Fibroblast of gingiva (primary cell): ENCODE measurements at regions not wholly inside any gene's neighbourhood (a gene's known extent, or its start where the extent isn't known, plus 50 kb on each side); places are given as distances from the start of the nearest gene placed in this dataset.
"Not testable (repeated sequence)": the region's sequence is repeated elsewhere in the genome, so short reads cannot be mapped to it uniquely, and the experiment has no call there.

Source experiments
- DNase-seq: peaks from one replicate; pipeline ENCODE4 v3.0.0-alpha.2; 2011; ENCODE audit warnings: low read depth

DNA sequence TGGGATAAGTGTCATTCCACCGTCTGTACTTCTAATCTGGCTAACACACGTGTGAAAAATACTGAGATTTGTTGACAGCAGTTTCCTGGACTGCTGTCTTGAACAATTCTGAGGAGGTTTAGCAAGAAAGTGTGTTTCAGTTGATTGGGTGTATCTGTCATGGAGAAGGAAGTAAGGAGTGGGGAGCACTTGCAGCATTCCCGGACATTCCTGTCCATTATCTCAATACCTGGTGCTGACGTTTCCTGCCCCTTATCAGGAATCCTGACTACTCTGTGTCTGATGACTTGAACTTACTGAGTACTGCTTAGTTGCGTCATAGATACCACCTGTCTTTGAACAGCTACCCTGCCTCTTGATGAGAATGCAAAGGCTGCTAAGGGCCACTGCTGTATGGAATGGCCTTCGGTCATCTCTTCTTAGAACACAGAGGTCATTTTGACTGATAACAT is 72.0 kb upstream of the VKORC1L1 start:
- no peak for DNase-seq

DNA sequence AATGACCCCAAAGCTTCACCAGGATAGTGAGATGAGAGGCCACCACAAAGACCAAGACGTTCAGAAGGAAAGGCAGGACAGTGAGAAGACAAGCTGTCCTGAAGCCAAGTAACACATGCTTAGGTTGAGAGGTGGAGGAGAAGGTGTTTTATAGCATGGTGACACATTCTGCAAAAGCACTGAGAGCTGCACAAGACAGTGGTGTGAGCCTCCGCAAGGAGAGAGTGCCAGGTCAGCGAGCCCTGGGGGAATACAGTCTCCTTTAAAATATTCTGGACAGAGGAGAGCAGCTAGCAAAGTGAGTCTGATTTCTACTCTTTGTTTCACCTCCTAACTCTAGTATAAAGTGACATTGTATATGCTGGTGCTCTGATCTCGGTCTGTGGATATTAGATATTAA is 68.0 kb upstream of the VKORC1L1 start:
- no peak for DNase-seq

DNA sequence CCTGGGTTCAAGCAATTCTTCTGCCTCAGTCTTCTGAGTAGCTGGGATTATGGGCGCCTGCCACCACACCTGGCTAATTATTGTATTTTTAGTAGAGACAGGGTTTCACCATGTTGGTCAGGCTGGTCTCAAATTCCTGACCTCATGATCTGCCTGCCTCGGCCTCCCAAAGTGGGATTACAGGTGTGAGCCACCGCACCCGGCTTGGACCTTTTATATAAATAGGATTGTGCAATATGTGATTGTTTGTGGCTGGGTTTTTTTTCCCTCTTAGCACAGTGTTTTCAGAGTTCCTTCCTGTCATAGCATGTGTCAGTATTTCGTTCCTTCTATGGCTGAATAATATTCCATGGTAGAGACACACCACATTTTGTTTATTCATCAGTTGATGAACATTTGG is 65.8 kb upstream of the VKORC1L1 start:
- not testable (repeated sequence) for DNase-seq

DNA sequence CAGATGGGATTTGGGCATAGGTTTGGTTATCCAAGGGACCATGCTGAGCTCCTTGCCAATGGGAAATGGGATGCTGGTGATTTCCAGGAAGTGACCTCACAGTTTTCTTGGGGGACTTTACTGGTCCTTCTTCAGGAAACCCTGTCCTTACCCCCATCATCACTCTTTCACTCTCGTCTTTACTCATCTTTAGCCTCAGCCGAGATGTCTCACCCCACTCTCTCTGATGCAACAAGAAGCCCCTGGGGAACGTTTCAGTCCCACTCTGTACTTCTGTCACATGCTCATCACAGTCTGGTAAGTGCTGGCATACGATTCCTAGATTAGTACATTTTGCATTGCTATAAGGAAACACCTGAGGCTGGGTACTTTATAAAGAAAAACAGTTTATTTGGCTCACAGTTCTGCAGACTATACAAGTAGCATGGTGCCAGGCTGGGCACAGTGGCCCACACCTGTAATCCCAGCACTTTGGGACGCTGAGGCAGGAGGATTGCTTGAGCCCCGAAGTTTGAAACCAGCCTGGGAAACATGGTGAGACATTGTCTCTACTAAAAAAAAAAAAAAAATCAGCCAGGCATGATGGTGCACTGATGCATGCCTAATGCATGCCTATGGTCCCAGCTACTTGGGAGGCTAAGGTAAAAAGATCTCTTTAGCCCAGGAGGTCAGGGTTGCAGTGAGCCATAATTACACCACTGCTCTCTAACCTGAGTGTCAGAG is 63.5 kb upstream of the VKORC1L1 start:
- no peak for DNase-seq

DNA sequence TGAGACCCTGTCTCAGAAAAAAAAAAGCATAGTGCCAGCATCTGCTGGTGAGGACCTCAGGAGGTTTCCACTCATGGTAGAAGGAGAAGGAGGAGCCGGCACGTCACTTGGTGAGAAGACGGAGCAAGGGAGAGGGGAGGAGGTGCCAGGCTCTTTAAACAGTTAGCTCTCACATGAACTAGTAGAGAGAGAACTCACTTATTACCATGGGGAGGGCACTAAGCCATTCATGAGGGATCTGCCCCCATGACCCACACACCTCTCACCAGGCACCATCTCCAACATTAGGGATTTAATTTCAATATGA is 62.9 kb upstream of the VKORC1L1 start:
- DNase-seq: no peak

DNA sequence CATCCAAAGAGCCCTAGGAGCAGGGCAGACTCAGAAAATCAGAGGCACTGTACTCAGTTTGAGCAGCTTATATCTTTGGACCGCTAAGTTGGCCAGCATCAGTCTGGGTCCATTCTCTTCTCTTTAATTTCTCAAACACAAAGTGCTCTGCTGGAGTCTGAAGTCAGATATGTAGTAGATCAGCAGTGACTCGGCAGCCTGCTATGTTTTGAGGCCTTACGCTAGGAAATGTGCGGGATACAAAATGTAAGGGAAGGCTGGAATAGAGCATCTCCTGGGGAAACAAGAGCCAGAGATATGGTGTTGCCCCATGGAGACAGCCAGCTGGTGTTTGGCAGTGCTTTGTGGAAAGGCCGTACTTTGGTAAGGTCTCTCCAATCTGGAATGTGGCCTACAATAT is 60.6 kb upstream of the VKORC1L1 start:
- no peak for DNase-seq

DNA sequence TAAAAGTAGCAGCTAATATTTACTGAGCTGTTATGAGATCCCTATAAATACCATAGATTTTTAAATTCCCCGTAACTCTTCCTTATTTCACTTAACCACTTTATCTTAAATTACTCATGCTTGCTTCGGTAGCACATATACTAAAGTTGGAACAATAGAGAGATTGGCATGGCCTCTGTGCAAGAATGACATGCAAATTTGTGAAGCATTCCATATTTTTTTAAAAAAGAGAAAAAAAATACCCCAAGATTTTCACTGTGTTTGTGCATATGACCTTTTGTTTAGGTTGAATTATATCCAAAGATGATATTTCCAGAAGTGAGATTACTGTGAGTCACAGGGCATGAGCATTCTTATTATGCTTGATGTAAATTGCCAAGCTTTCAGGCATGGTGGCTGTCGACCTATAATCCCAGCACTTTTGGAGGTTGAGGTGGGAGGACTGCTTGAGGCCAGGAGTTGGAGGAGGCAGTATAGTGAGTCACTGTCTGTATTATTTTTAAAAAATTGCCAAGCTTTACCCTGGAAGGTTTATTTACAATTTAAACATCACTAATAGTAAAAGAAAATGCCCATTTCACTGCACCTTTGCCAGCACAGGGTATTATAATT is 58.2 kb upstream of the VKORC1L1 start:
- peak; percentile 35 for DNase-seq

DNA sequence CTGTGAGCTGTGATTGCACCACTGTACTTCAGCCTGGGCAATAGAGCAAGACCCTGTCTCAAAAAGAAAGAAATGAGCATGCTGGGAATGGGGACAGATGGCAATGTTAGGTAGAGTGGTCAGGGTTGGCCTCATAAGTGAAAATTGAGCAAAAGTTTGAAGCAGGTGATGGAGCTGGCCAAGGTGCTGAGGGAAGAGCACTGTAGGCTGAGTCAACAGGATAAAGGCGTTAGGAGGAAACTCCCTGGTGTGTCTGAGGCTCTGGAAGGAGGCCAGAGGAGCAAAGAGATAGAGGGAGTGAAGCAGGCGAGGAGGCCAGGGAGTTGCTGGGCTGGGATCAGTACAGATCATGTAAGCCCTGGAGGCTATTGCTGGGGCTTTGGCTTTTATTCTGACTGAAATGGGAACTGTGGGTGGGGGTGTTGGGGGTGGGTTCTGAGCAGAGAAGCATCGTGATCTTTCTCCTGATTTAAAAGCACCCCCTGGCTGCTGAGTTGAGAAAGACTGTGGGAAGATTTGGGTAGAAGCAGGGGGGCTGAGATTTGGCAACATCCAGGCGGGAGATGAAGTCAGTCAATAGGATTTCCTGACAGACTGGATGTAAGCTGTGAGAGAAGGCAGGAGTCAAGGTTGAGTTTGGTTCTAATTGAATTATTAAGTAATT is 52.5 kb upstream of the VKORC1L1 start:
- no peak for DNase-seq
